GM12878 (cell line): ENCODE measurements at regions not wholly inside any gene's neighbourhood (a gene's known extent, or its start where the extent isn't known, plus 50 kb on each side); places are given as distances from the start of the nearest gene placed in this dataset.

Experiments
- ATAC-seq: fragments of 200-7000 bp; cut with Tn5 transposase; 3 replicates; pipeline ENCODE4 v1.9.1; 2020; ENCODE audit warnings: mild to moderate bottlenecking, moderate library complexity
- BruUV-seq: library from RNA; stranded (reverse); fragments of 400-500 nt; replicated peaks from 2 replicates; lab custom pipeline; 2021; lab: Mats Ljungman, UMichigan
- CTCF ChIA-PET: fragments of 300-600 bp; sonication (Branson Sonifier 250); formaldehyde crosslinking; extraction: SDS; loops from one replicate; lab custom pipeline; 2021; ENCODE audit warnings: inconsistent platforms; lab: Yijun Ruan, JAX
- POLR2A ChIA-PET: fragments of 350-600 bp; formaldehyde crosslinking; extraction: SDS; loops from one replicate; lab custom pipeline; 2021; ENCODE audit warnings: inconsistent platforms; lab: Charles Lee
- RAD21 ChIA-PET: fragments of 300-600 bp; sonication (Branson Sonifier 250); formaldehyde crosslinking; loops from one replicate; lab custom pipeline; 2023; ENCODE audit warnings: antibody characterized with exemption; ENCODE audit not compliant: unreplicated experiment; lab: Charles Lee
- SMC1A ChIA-PET: fragments of 300-600 bp; sonication (Branson Sonifier 250); formaldehyde crosslinking; loops from one replicate; lab custom pipeline; 2023; ENCODE audit not compliant: unreplicated experiment, uncharacterized antibody; lab: Charles Lee
- DNase-seq: peaks from one replicate; pipeline ENCODE4 v3.0.0-alpha.2; 2011; ENCODE audit warnings: low read depth, low spot score
- FAIRE-seq: peaks from 3 replicates; lab custom pipeline; 2011; peaks lifted over from hg19 to GRCh38; lab: Jason Lieb, UNC
- H2AFZ ChIP-seq: 2 replicates; pipeline ENCODE4 v1.6.0; 2011; ENCODE audit warnings: low read depth, low read length, control low read depth; ENCODE audit not compliant: control insufficient read depth
- H3K27ac ChIP-seq: 2 replicates; pipeline ENCODE4 v1.5.1; 2011; ENCODE audit warnings: control low read depth; ENCODE audit not compliant: control insufficient read depth, insufficient read depth
- H3K27me3 ChIP-seq, 2 experiments: replicated peaks in 1 of 2; 2 replicates each; pipeline versions ENCODE4 v1.6.0 to v1.6.1; 2011; ENCODE audit warnings: low read length in 1 of 2; ENCODE audit not compliant: control insufficient read depth in 2 of 2, insufficient read depth in 2 of 2
- H3K36me3 ChIP-seq, 2 experiments: 2 replicates each; pipeline ENCODE4 v1.5.1; 2011; ENCODE audit warnings: low read length in 1 of 2; ENCODE audit not compliant: control insufficient read depth in 2 of 2, insufficient read depth in 2 of 2
- H3K4me1 ChIP-seq: 2 replicates; pipeline ENCODE4 v1.6.1; 2011; ENCODE audit warnings: mild to moderate bottlenecking, low read length, moderate library complexity, mixed read lengths; ENCODE audit not compliant: control insufficient read depth, insufficient read depth
- H3K4me2 ChIP-seq: 2 replicates; pipeline ENCODE4 v1.6.0; 2011; ENCODE audit warnings: control low read depth; ENCODE audit not compliant: control insufficient read depth, insufficient read depth
- H3K4me3 ChIP-seq: fragments of 200-600 bp; sonication (generic); 2 replicates; pipeline ENCODE4 v1.5.1; 2016
- H3K79me2 ChIP-seq: 2 replicates; pipeline ENCODE4 v1.6.0; 2011; ENCODE audit warnings: low read length; ENCODE audit not compliant: control insufficient read depth, insufficient read depth
- H3K9ac ChIP-seq: 2 replicates; pipeline ENCODE4 v1.8.0; 2011; ENCODE audit warnings: low read length, control low read depth, mixed read lengths; ENCODE audit not compliant: control insufficient read depth, insufficient read depth
- H3K9me3 ChIP-seq: replicated peaks from 3 replicates; pipeline ENCODE4 v1.5.1; 2011; ENCODE audit warnings: mild to moderate bottlenecking, low read length; ENCODE audit not compliant: control insufficient read depth, insufficient read depth
- H4K20me1 ChIP-seq: 2 replicates; pipeline ENCODE4 v1.6.0; 2011; ENCODE audit not compliant: control insufficient read depth, insufficient read depth
- BACH1 ChIP-seq: fragments of 450-650 bp; IDR thresholded peaks from 2 replicates; pipeline ENCODE4 v1.6.1; 2017; ENCODE audit warnings: mild to moderate bottlenecking, borderline replicate concordance
- CEBPB ChIP-seq, 2 experiments: fragments of 150-350 bp in 1 of 2; IDR thresholded peaks; 2 replicates each; pipeline ENCODE4 v1.6.1; 2012 to 2014; ENCODE audit warnings: low read depth in 2 of 2, low read length in 2 of 2, borderline replicate concordance in 1 of 2, inconsistent platforms in 1 of 2
- CREM ChIP-seq: IDR thresholded peaks from 2 replicates; pipeline ENCODE4 v1.6.1; 2014; ENCODE audit warnings: antibody characterized with exemption, low read depth
- ETV6 ChIP-seq, 2 experiments: fragments of 450-650 bp in 1 of 2; IDR thresholded peaks in 1 of 2; conservative IDR thresholded peaks in 1 of 2; 2 replicates each; pipeline ENCODE4 v1.6.1; 2014; ENCODE audit warnings: antibody characterized with exemption in 1 of 2, borderline replicate concordance in 1 of 2, low read depth in 1 of 2, mild to moderate bottlenecking in 1 of 2, moderate library complexity in 1 of 2
- KLF5 ChIP-seq: fragments of 450-650 bp; IDR thresholded peaks from 2 replicates; pipeline ENCODE4 v1.6.1; 2014; ENCODE audit warnings: mild to moderate bottlenecking; ENCODE audit not compliant: partially characterized antibody
- MEF2B ChIP-seq: fragments of 450-650 bp; IDR thresholded peaks from 2 replicates; pipeline ENCODE4 v1.6.1; 2018; ENCODE audit warnings: mild to moderate bottlenecking, moderate library complexity; ENCODE audit not compliant: partially characterized antibody, poor library complexity, severe bottlenecking
- MYC ChIP-seq: IDR thresholded peaks from 2 replicates; pipeline ENCODE4 v1.6.1; 2011; ENCODE audit warnings: mild to moderate bottlenecking, low read length, moderate library complexity, inconsistent platforms; ENCODE audit not compliant: insufficient read depth, insufficient replicate concordance, insufficient read length, severe bottlenecking
- NBN ChIP-seq: fragments of 450-650 bp; IDR thresholded peaks from 2 replicates; pipeline ENCODE4 v1.6.1; 2016
- SMC3 ChIP-seq: IDR thresholded peaks from 2 replicates; pipeline ENCODE4 v1.6.1; 2011; ENCODE audit warnings: low read length, improper control_type of control experiment, borderline replicate concordance
- STAT1 ChIP-seq: fragments of 450-650 bp; conservative IDR thresholded peaks from 2 replicates; pipeline ENCODE4 v1.6.1; 2014; ENCODE audit warnings: antibody characterized with exemption, mild to moderate bottlenecking
- WRNIP1 ChIP-seq: IDR thresholded peaks from 2 replicates; pipeline ENCODE4 v1.6.1; 2011; ENCODE audit warnings: low read depth, low read length, improper control_type of control experiment, borderline replicate concordance
- WGBS: methylation state at CpG from one replicate; pipeline ENCODE4 v1.1.6; 2016; ENCODE audit warnings: low lambda C conversion rate; ENCODE audit not compliant: insufficient replicate concordance, insufficient coverage; ENCODE audit errors: missing lambda C conversion rate; 5-methylcytosine and 5-hydroxymethylcytosine counted together
- in situ Hi-C: fragments of 300-500 bp; cut with MboI; formaldehyde crosslinking; loops from 9 replicates; pipeline ENCODE4 v1.14.3; 2018; ENCODE audit warnings: mixed read lengths
- intact Hi-C: fragments of 100-400 bp; cut with micrococcal nuclease; formaldehyde crosslinking; loops from one replicate; pipeline ENCODE4 v1.14.2; 2022; ENCODE audit not compliant: unreplicated experiment
- TF ChIP-seq, protein P1 (sequence below): IDR thresholded peaks from 2 replicates; pipeline ENCODE4 v1.6.1; 2012; ENCODE audit warnings: low read depth, low read length, improper control_type of control experiment
- TF ChIP-seq, protein P2 (sequence below): fragments of 450-650 bp; IDR thresholded peaks from 2 replicates; pipeline ENCODE4 v1.6.1; 2016; ENCODE audit warnings: mild to moderate bottlenecking, moderate library complexity, borderline replicate concordance

DNA sequence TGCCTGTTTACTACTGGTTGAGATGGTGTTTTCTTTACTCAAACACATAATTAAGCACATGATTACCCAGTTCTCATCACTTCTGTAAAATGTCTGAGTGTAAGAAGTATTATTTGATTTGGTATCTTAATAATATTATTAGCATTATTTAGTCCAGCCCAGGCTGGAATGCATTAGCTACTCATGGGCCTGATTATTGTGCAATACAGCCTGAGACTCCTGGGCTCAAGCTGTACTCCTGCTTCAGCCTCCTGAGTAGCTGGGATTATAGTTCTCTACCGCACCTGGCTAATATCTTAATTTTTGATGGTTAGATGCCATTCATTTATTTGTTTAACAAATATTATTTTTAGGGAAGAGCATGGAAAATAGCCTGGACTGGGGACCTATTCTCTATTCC, 197.6 kb upstream of the MC4R start:
- Histone ChIP-seq H3K4me1 (no peaks in the 10 kb centered on the region), H3K79me2 (no peaks in the 10 kb centered on the region), H3K27me3 (no peaks in the 10 kb centered on the region), H3K4me2 (no peak overlapping the region), H4K20me1 (no peaks in the 10 kb centered on the region), H3K9ac (no peak overlapping the region), H3K36me3 (no peaks in the 10 kb centered on the region), H2AFZ (no peak overlapping the region), H3K9me3 (no peaks in the 10 kb centered on the region), H3K27ac (no peak overlapping the region), H3K4me3 (no peak overlapping the region)
- in situ Hi-C loops (loop anchor here (25.0 kb wide), 1 partner anchor 1108 kb away; no protein-coding TSS in a partner anchor), intact Hi-C loops (no loop called here)
- TF ChIP-seq STAT1 (no peak), NBN (no peak), BACH1 (no peak), MYC (no peak), KLF5 (no peak)
- TF ChIP-seq, protein P1, sequence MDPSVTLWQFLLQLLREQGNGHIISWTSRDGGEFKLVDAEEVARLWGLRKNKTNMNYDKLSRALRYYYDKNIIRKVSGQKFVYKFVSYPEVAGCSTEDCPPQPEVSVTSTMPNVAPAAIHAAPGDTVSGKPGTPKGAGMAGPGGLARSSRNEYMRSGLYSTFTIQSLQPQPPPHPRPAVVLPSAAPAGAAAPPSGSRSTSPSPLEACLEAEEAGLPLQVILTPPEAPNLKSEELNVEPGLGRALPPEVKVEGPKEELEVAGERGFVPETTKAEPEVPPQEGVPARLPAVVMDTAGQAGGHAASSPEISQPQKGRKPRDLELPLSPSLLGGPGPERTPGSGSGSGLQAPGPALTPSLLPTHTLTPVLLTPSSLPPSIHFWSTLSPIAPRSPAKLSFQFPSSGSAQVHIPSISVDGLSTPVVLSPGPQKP = no peak
- ChIA-PET RAD21 (no interaction called here), SMC1A (interaction anchor here (0.6 kb wide), 1 partner anchor 388 kb away, joined by 3 read pairs; no protein-coding TSS in a partner anchor), CTCF (no interaction called here), POLR2A (no interaction called here)
- FAIRE-seq = no peak
- ATAC-seq = no peak
- no TSS peak for BruUV-seq
- 0% methylated on average over 1 of the region's 1 CpG for WGBS
- no peak for DNase-seq

DNA sequence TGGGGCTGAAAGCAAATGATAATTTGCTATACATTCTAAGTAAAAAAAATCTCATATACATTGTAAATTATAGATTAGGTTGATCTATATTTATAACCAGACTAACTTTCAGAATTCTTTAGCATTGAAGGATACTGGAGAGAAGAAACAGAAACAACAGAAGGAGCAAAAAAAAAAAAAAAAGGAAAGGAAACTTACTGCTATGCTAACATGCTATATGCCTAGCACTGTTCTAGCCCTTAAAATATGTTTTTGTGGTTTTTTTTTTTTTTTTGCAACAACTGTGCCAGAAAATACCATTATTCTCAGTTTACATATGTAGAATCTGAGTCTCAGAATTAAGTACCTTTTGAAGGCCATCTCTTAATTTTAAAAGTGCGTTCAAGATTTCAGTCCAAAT, 204.9 kb upstream of the MC4R start:
- no peak overlapping the region for H3K4me3 ChIP-seq
- H3K9me3 ChIP-seq = no peaks in the 10 kb centered on the region
- no peak for ATAC-seq
- H3K27me3 ChIP-seq = no peaks in the 10 kb centered on the region
- no peak overlapping the region for H2AFZ ChIP-seq
- POLR2A ChIA-PET = no interaction called here
- H3K36me3 ChIP-seq = no peaks in the 10 kb centered on the region
- DNase-seq = no peak
- in situ Hi-C loops = no loop called here
- H3K27ac ChIP-seq = no peak overlapping the region
- intact Hi-C loops = no loop called here
- CTCF ChIA-PET = no interaction called here
- no peaks in the 10 kb centered on the region for H3K4me1 ChIP-seq
- FAIRE-seq = no peak
- RAD21 ChIA-PET = no interaction called here
- no peaks in the 10 kb centered on the region for H3K79me2 ChIP-seq
- no TSS peak for BruUV-seq
- SMC1A ChIA-PET = no interaction called here
- no peaks in the 10 kb centered on the region for H4K20me1 ChIP-seq
- 53% methylated on average over 1 of the region's 1 CpG for WGBS
- H3K9ac ChIP-seq = no peak overlapping the region
- no peak overlapping the region for H3K4me2 ChIP-seq
- TF ChIP-seq MEF2B (no peak), KLF5 (no peak), ETV6 (conservative IDR thresholded peaks at IDR 0.05 in 1 of 2, IDR thresholded peaks at IDR 0.05 in 1 of 2; ENCODE audit: borderline replicate concordance in 1 of 2, low read depth in 1 of 2) (no peak), WRNIP1 (no peak), CREM (no peak), SMC3 (no peak), CEBPB (IDR thresholded peaks at IDR 0.05; ENCODE audit: borderline replicate concordance in 1 of 2, low read depth in 2 of 2, low read length in 2 of 2) (no peak), NBN (no peak)
- TF ChIP-seq, protein P2, sequence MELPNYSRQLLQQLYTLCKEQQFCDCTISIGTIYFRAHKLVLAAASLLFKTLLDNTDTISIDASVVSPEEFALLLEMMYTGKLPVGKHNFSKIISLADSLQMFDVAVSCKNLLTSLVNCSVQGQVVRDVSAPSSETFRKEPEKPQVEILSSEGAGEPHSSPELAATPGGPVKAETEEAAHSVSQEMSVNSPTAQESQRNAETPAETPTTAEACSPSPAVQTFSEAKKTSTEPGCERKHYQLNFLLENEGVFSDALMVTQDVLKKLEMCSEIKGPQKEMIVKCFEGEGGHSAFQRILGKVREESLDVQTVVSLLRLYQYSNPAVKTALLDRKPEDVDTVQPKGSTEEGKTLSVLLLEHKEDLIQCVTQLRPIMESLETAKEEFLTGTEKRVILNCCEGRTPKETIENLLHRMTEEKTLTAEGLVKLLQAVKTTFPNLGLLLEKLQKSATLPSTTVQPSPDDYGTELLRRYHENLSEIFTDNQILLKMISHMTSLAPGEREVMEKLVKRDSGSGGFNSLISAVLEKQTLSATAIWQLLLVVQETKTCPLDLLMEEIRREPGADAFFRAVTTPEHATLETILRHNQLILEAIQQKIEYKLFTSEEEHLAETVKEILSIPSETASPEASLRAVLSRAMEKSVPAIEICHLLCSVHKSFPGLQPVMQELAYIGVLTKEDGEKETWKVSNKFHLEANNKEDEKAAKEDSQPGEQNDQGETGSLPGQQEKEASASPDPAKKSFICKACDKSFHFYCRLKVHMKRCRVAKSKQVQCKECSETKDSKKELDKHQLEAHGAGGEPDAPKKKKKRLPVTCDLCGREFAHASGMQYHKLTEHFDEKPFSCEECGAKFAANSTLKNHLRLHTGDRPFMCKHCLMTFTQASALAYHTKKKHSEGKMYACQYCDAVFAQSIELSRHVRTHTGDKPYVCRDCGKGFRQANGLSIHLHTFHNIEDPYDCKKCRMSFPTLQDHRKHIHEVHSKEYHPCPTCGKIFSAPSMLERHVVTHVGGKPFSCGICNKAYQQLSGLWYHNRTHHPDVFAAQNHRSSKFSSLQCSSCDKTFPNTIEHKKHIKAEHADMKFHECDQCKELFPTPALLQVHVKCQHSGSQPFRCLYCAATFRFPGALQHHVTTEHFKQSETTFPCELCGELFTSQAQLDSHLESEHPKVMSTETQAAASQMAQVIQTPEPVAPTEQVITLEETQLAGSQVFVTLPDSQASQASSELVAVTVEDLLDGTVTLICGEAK = no peak
